ENCODE measurements at regions not wholly inside any gene's neighbourhood (a gene's known extent, or its start where the extent isn't known, plus 50 kb on each side); places are given as distances from the start of the nearest gene placed in this dataset.

DNA sequence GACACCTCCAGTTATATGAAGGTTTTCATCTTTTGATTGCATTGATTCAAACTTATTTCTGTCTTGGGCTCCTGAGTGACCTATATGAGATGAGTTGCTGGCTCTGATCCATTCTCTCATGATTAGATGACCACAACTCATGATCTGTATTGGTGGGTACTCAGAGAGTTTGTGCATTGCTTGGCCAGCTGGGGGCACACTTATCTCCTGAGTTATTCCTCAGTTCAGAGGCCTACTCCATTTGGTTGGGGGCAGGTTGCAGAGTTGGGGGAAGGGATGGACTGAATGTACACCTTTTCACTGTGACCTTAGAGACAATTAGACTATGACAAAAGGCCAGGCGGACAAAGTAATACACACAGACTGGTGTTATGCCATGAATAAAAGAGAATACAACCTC is 166.2 kb upstream of the SEMA6D start:
- Histone ChIP-seq H3K9ac (ENCODE audit: low read depth in 1 of 2, low read length in 2 of 2) (no peak overlapping the region), H3K4me1 (ENCODE audit: control insufficient read depth in 4 of 4, insufficient read depth in 4 of 4, low read length in 3 of 4) (no peaks in the 10 kb centered on the region), H3K27ac (ENCODE audit: low read depth in 1 of 2, low read length in 2 of 2) (no peak overlapping the region), H3K4me3 (ENCODE audit: low read depth in 1 of 3, low read length in 3 of 3) (no peak overlapping the region), H3K36me3 (ENCODE audit: control insufficient read depth in 4 of 4, insufficient read depth in 3 of 4, low read depth in 1 of 4, low read length in 3 of 4) (no peaks in the 10 kb centered on the region), H3K9me3 (ENCODE audit: control insufficient read depth in 4 of 4, low read length in 3 of 4) (no peaks in the 10 kb centered on the region), H3K27me3 (ENCODE audit: control insufficient read depth in 4 of 4, insufficient read depth in 4 of 4, low read length in 3 of 4) (no peaks in the 10 kb centered on the region)
- TF ChIP-seq JUND (IDR thresholded peaks at IDR 0.05) (no peak), NR2F2 (IDR thresholded peaks at IDR 0.05) (no peak), SP1 (IDR thresholded peaks at IDR 0.05) (no peak), YY1 (IDR thresholded peaks at IDR 0.05) (no peak), FOXA2 (IDR thresholded peaks at IDR 0.05) (no peak), GABPA (IDR thresholded peaks at IDR 0.05 in 1 of 2, conservative IDR thresholded peaks at IDR 0.05 in 1 of 2) (no peak), HNF4G (IDR thresholded peaks at IDR 0.05) (no peak), TAF1 (conservative IDR thresholded peaks at IDR 0.05) (no peak)
- TF ChIP-seq, protein P1, sequence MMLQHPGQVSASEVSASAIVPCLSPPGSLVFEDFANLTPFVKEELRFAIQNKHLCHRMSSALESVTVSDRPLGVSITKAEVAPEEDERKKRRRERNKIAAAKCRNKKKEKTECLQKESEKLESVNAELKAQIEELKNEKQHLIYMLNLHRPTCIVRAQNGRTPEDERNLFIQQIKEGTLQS (IDR thresholded peaks at IDR 0.05), result no peak
- TF ChIP-seq, protein P2, sequence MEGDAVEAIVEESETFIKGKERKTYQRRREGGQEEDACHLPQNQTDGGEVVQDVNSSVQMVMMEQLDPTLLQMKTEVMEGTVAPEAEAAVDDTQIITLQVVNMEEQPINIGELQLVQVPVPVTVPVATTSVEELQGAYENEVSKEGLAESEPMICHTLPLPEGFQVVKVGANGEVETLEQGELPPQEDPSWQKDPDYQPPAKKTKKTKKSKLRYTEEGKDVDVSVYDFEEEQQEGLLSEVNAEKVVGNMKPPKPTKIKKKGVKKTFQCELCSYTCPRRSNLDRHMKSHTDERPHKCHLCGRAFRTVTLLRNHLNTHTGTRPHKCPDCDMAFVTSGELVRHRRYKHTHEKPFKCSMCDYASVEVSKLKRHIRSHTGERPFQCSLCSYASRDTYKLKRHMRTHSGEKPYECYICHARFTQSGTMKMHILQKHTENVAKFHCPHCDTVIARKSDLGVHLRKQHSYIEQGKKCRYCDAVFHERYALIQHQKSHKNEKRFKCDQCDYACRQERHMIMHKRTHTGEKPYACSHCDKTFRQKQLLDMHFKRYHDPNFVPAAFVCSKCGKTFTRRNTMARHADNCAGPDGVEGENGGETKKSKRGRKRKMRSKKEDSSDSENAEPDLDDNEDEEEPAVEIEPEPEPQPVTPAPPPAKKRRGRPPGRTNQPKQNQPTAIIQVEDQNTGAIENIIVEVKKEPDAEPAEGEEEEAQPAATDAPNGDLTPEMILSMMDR (IDR thresholded peaks at IDR 0.05; ENCODE audit: low read depth, low read length, missing input control), result no peak
- DNase-seq (ENCODE audit: low spot score), result no peak
- WGBS, result 98% methylated on average over 1 of the region's 1 CpG

DNA sequence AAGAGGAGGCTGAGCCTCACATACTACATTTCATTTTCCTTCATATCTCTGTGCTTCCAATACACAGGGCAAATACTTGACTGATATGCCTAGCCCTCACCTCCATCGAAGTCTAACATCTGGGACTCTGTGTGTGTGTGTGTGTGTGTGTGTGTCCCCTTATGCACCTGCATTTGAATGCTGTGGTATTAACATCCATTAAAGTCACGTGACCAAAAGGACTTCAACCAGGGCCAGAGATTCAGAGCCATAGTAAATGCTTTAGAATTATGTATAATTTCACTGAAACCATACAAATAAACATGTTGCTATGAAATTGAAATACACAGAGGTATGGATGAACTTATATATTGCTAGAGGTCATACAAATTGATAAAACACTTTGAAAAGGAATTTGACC is 165.8 kb upstream of the SEMA6D start:
- DNase-seq (ENCODE audit: low spot score), result no peak
- TF ChIP-seq FOXA1 (IDR thresholded peaks at IDR 0.05) (no peak), TAF1 (conservative IDR thresholded peaks at IDR 0.05) (no peak), RAD21 (IDR thresholded peaks at IDR 0.05) (no peak), NR2F2 (IDR thresholded peaks at IDR 0.05) (no peak), YY1 (IDR thresholded peaks at IDR 0.05) (no peak), EGR1 (IDR thresholded peaks at IDR 0.05; ENCODE audit: low read depth in 2 of 2) (no peak), SP1 (IDR thresholded peaks at IDR 0.05) (no peak), HNF4A (conservative IDR thresholded peaks at IDR 0.05) (no peak), FOXA2 (IDR thresholded peaks at IDR 0.05) (no peak), JUND (IDR thresholded peaks at IDR 0.05) (no peak), GABPA (IDR thresholded peaks at IDR 0.05 in 1 of 2, conservative IDR thresholded peaks at IDR 0.05 in 1 of 2) (no peak), HNF4G (IDR thresholded peaks at IDR 0.05) (no peak), RXRA (IDR thresholded peaks at IDR 0.05) (no peak)
- TF ChIP-seq, protein P2 (IDR thresholded peaks at IDR 0.05; ENCODE audit: low read depth, low read length, missing input control), result no peak
- TF ChIP-seq, protein P3, sequence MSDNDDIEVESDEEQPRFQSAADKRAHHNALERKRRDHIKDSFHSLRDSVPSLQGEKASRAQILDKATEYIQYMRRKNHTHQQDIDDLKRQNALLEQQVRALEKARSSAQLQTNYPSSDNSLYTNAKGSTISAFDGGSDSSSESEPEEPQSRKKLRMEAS (IDR thresholded peaks at IDR 0.05), result no peak
- TF ChIP-seq, protein P4, sequence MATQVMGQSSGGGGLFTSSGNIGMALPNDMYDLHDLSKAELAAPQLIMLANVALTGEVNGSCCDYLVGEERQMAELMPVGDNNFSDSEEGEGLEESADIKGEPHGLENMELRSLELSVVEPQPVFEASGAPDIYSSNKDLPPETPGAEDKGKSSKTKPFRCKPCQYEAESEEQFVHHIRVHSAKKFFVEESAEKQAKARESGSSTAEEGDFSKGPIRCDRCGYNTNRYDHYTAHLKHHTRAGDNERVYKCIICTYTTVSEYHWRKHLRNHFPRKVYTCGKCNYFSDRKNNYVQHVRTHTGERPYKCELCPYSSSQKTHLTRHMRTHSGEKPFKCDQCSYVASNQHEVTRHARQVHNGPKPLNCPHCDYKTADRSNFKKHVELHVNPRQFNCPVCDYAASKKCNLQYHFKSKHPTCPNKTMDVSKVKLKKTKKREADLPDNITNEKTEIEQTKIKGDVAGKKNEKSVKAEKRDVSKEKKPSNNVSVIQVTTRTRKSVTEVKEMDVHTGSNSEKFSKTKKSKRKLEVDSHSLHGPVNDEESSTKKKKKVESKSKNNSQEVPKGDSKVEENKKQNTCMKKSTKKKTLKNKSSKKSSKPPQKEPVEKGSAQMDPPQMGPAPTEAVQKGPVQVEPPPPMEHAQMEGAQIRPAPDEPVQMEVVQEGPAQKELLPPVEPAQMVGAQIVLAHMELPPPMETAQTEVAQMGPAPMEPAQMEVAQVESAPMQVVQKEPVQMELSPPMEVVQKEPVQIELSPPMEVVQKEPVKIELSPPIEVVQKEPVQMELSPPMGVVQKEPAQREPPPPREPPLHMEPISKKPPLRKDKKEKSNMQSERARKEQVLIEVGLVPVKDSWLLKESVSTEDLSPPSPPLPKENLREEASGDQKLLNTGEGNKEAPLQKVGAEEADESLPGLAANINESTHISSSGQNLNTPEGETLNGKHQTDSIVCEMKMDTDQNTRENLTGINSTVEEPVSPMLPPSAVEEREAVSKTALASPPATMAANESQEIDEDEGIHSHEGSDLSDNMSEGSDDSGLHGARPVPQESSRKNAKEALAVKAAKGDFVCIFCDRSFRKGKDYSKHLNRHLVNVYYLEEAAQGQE (IDR thresholded peaks at IDR 0.05), result no peak
- TF ChIP-seq, protein P1 (IDR thresholded peaks at IDR 0.05), result no peak
- TF ChIP-seq, protein P5, sequence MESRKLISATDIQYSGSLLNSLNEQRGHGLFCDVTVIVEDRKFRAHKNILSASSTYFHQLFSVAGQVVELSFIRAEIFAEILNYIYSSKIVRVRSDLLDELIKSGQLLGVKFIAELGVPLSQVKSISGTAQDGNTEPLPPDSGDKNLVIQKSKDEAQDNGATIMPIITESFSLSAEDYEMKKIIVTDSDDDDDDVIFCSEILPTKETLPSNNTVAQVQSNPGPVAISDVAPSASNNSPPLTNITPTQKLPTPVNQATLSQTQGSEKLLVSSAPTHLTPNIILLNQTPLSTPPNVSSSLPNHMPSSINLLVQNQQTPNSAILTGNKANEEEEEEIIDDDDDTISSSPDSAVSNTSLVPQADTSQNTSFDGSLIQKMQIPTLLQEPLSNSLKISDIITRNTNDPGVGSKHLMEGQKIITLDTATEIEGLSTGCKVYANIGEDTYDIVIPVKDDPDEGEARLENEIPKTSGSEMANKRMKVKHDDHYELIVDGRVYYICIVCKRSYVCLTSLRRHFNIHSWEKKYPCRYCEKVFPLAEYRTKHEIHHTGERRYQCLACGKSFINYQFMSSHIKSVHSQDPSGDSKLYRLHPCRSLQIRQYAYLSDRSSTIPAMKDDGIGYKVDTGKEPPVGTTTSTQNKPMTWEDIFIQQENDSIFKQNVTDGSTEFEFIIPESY (IDR thresholded peaks at IDR 0.05), result no peak
- H3K4me1 ChIP-seq (ENCODE audit: control insufficient read depth in 4 of 4, insufficient read depth in 4 of 4, low read length in 3 of 4), result no peaks in the 10 kb centered on the region
- H3K9me3 ChIP-seq (ENCODE audit: control insufficient read depth in 4 of 4, low read length in 3 of 4), result no peaks in the 10 kb centered on the region
- H3K9ac ChIP-seq (ENCODE audit: low read depth in 1 of 2, low read length in 2 of 2), result no peak overlapping the region
- no peak overlapping the region for H3K27ac ChIP-seq (ENCODE audit: low read depth in 1 of 2, low read length in 2 of 2)
- H3K27me3 ChIP-seq (ENCODE audit: control insufficient read depth in 4 of 4, insufficient read depth in 4 of 4, low read length in 3 of 4), result no peaks in the 10 kb centered on the region
- H3K36me3 ChIP-seq (ENCODE audit: control insufficient read depth in 4 of 4, insufficient read depth in 3 of 4, low read depth in 1 of 4, low read length in 3 of 4), result no peaks in the 10 kb centered on the region
- no peak overlapping the region for H3K4me3 ChIP-seq (ENCODE audit: low read depth in 1 of 3, low read length in 3 of 3)
- 86% methylated on average over 2 of the region's 2 CpGs for WGBS
